ENCODE measurements at regions not wholly inside any gene's neighbourhood (a gene's known extent, or its start where the extent isn't known, plus 50 kb on each side); places are given as distances from the start of the nearest gene placed in this dataset.

DNA sequence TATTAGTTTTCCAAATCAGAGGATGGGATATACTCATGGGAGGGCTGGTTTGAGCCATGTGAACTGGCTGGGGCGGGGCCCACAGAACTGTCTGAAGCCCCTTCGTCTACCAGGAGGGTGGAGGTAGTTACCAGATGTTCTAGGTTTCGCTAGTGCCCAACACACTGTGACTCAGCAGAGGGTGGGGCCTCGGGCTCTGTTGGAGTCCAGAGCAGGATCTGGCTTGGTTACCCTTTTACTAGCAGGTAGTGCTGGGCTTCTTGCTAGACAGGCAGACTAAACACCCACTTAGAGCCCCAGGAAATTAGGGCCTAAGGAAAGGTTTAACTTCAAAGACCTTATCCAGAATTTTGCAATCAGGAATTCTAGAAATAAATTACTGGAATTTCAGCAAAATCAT is 56.2 kb upstream of the CHRDL1 start:
- DNase-seq, result no peak

DNA sequence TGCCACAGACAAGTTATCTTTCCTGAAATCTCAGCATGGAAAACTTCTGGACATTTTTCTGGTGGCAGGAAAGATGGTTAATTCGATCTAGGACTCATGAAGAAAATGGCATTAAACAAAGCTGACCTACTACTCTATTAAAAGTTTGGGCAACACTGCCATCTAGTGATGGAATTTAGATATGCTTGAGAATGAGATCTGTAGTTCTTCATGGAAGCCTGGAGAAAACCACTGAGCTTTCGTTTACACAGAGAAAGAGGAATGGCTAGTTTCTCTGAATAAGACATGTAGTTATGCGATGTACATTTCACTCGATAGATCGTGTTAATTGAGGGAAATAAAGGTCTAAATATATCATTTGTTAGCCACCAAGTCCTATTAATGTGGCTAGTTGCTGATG is 51.7 kb upstream of the CHRDL1 start:
- DNase-seq, result peak; percentile 19

DNA sequence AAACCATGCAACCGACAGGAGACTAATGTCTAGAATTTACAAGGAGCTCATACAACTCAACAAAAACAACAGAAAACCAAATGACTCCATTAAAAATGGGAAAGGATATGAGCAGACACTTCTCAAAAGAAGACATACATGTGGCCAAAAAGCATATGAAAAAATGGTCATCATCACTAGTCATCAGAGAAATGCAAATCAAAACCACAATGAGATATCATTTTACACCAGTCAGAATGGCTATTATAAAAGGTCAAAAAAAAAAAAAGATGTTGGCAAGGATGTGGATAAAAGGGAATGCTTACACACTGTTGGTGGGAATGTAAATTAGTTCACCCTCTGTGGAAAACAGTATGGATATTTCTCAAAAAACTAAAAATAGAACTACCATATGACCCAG is 50.5 kb upstream of the CHRDL1 start:
- DNase-seq, result no peak
